SK-N-SH (cell line): ENCODE measurements at regions not wholly inside any gene's neighbourhood (a gene's known extent, or its start where the extent isn't known, plus 50 kb on each side); places are given as distances from the start of the nearest gene placed in this dataset.

Source experiments
- CTCF ChIA-PET: fragments of 300-600, 350-600 bp; formaldehyde crosslinking; extraction: SDS; loops from one replicate; lab custom pipeline; 2021; lab: Yijun Ruan, JAX
- POLR2A ChIA-PET: fragments of 350-600 bp; sonication (Branson Sonifier 250); formaldehyde crosslinking; extraction: SDS; loops from one replicate; lab custom pipeline; 2020; ENCODE audit warnings: antibody characterized with exemption, inconsistent platforms; lab: Yijun Ruan, JAX
- DNase-seq: peaks from one replicate; pipeline ENCODE4 v3.0.0; 2012
- H2AFZ ChIP-seq: fragments of 200-600 bp; sonication (generic); 2 replicates; pipeline ENCODE4 v1.8.1; 2016; ENCODE audit warnings: antibody characterized with exemption, mild to moderate bottlenecking, low read depth
- H3F3A ChIP-seq: fragments of 200-600 bp; sonication (generic); replicated peaks from 2 replicates; pipeline ENCODE3; 2016; ENCODE audit warnings: antibody characterized with exemption, mild to moderate bottlenecking; ENCODE audit not compliant: insufficient read depth
- H3K27ac ChIP-seq, 2 experiments: fragments of 200-500 bp in 1 of 2; fragments of 200-600 bp in 1 of 2; sonication (Bioruptor generic) in 1 of 2; sonication (generic), shearing (Covaris generic) in 1 of 2; 2 replicates each; pipeline versions ENCODE4 v1.5.1 to v1.6.1; 2014 to 2016; ENCODE audit warnings: low read depth in 2 of 2, inconsistent platforms in 1 of 2, low read length in 1 of 2, mild to moderate bottlenecking in 1 of 2, mixed read lengths in 1 of 2
- H3K27me3 ChIP-seq: fragments of 200-600 bp; sonication (generic), shearing (Covaris generic); 2 replicates; pipeline ENCODE4 v1.6.1; 2016; ENCODE audit warnings: mixed run types; ENCODE audit not compliant: insufficient read depth
- H3K36me3 ChIP-seq, 2 experiments: fragments of 200-500 bp in 1 of 2; fragments of 200-600 bp in 1 of 2; sonication (Bioruptor generic) in 1 of 2; sonication (generic) in 1 of 2; replicated peaks in 1 of 2; 2 replicates each; pipeline versions ENCODE3 to v1.5.1; 2014 to 2016; ENCODE audit warnings: low read length in 1 of 2, mild to moderate bottlenecking in 1 of 2; ENCODE audit not compliant: insufficient read depth in 2 of 2, control insufficient read depth in 1 of 2
- H3K4me1 ChIP-seq, 2 experiments: fragments of 200-500 bp in 1 of 2; fragments of 200-600 bp in 1 of 2; sonication (Bioruptor generic) in 1 of 2; sonication (generic), shearing (Covaris generic) in 1 of 2; 2 replicates each; pipeline versions ENCODE4 v1.5.1 to v1.6.1; 2014 to 2016; ENCODE audit warnings: low read depth in 1 of 2, low read length in 1 of 2, mixed run types in 1 of 2; ENCODE audit not compliant: insufficient read depth in 2 of 2, control insufficient read depth in 1 of 2
- H3K4me2 ChIP-seq: fragments of 200-600 bp; sonication (generic), shearing (Covaris generic); 2 replicates; pipeline ENCODE4 v1.6.1; 2017; ENCODE audit warnings: mixed run types
- H3K4me3 ChIP-seq, 2 experiments: fragments of 200-500 bp in 1 of 2; fragments of 200-600 bp in 1 of 2; sonication (Bioruptor generic) in 1 of 2; sonication (generic), shearing (Covaris generic) in 1 of 2; 2 replicates each; pipeline versions ENCODE4 v1.5.1 to v1.8.1; 2014 to 2016; ENCODE audit warnings: low read depth in 2 of 2, inconsistent platforms in 1 of 2, low read length in 1 of 2, mild to moderate bottlenecking in 1 of 2, mixed read lengths in 1 of 2, moderate library complexity in 1 of 2
- H3K79me2 ChIP-seq: fragments of 200-600 bp; sonication (generic); 2 replicates; pipeline ENCODE4 v1.8.1; 2017; ENCODE audit warnings: mild to moderate bottlenecking; ENCODE audit not compliant: insufficient read depth
- H3K9ac ChIP-seq: fragments of 200-600 bp; sonication (generic); 2 replicates; pipeline ENCODE4 v1.6.1; 2017; ENCODE audit warnings: mixed run types
- H3K9me2 ChIP-seq: fragments of 200-600 bp; sonication (generic); 2 replicates; pipeline ENCODE4 v1.6.1; 2017; ENCODE audit warnings: mixed run types
- H3K9me3 ChIP-seq: fragments of 200-600 bp; sonication (generic); 2 replicates; pipeline ENCODE4 v1.6.1; 2017; ENCODE audit warnings: mixed run types, mild to moderate bottlenecking, moderate library complexity
- H4K20me1 ChIP-seq: fragments of 200-600 bp; sonication (generic); 2 replicates; pipeline ENCODE4 v1.6.1; 2017; ENCODE audit warnings: mild to moderate bottlenecking, mixed run types; ENCODE audit not compliant: insufficient read depth
- CHD2 ChIP-seq: fragments of 150-350 bp; IDR thresholded peaks from 2 replicates; pipeline ENCODE4 v1.6.1; 2018; ENCODE audit warnings: low read length; ENCODE audit not compliant: partially characterized antibody
- EP300 ChIP-seq, 2 experiments: IDR thresholded peaks; 2 replicates each; pipeline versions ENCODE4 v1.4.0 to v1.6.1; 2012; ENCODE audit warnings: borderline replicate concordance in 1 of 2, low read depth in 1 of 2, low read length in 1 of 2
- EZH2phosphoT487 ChIP-seq: fragments of 200-600 bp; sonication (generic); IDR thresholded peaks from 2 replicates; pipeline ENCODE4 v1.6.1; 2017; ENCODE audit warnings: low read depth, mixed run types, mild to moderate bottlenecking, antibody characterized with exemption, moderate library complexity, borderline replicate concordance
- FOXJ3 ChIP-seq: sonication (generic); formaldehyde crosslinking; IDR thresholded peaks from 2 replicates; pipeline ENCODE4 v1.5.1; 2020; ENCODE audit warnings: mild to moderate bottlenecking, missing genetic modification reagents
- FOXM1 ChIP-seq: IDR thresholded peaks from 2 replicates; pipeline ENCODE4 v1.4.0; 2012; ENCODE audit warnings: low read depth, mild to moderate bottlenecking
- GABPA ChIP-seq: IDR thresholded peaks from 2 replicates; pipeline ENCODE4 v1.4.0; 2012; ENCODE audit warnings: low read depth, mild to moderate bottlenecking
- GATA2 ChIP-seq: sonication (generic); formaldehyde crosslinking; IDR thresholded peaks from 2 replicates; pipeline ENCODE4 v1.5.0; 2020; ENCODE audit warnings: mild to moderate bottlenecking, missing genetic modification reagents
- MEF2A ChIP-seq: IDR thresholded peaks from 2 replicates; pipeline ENCODE4 v1.4.0; 2012; ENCODE audit warnings: low read depth, borderline replicate concordance
- NFIC ChIP-seq: IDR thresholded peaks from 2 replicates; pipeline ENCODE4 v1.4.0; 2012; ENCODE audit warnings: borderline replicate concordance
- NRF1 ChIP-seq: IDR thresholded peaks from 2 replicates; pipeline ENCODE4 v1.6.1; 2012; ENCODE audit warnings: low read depth, mild to moderate bottlenecking, low read length
- RAD21 ChIP-seq: IDR thresholded peaks from 2 replicates; pipeline ENCODE4 v1.6.1; 2012; ENCODE audit warnings: mild to moderate bottlenecking, low read length
- RCOR1 ChIP-seq: fragments of 150-350 bp; IDR thresholded peaks from 2 replicates; pipeline ENCODE4 v1.6.1; 2017; ENCODE audit warnings: antibody characterized with exemption, low read length
- SIN3A ChIP-seq: IDR thresholded peaks from 2 replicates; pipeline ENCODE4 v1.6.1; 2012; ENCODE audit warnings: low read depth, mild to moderate bottlenecking, low read length, moderate library complexity, borderline replicate concordance
- SMC3 ChIP-seq: IDR thresholded peaks from 2 replicates; pipeline ENCODE4 v1.6.1; 2012; ENCODE audit warnings: low read depth, low read length, improper control_type of control experiment
- TCF12 ChIP-seq: IDR thresholded peaks from 2 replicates; pipeline ENCODE4 v1.4.0; 2012
- WGBS: methylation state at CpG from one replicate; pipeline ENCODE4 v1.1.6; 2017; ENCODE audit warnings: low lambda C conversion rate; 5-methylcytosine and 5-hydroxymethylcytosine counted together
- TF ChIP-seq, protein P1 (sequence below): IDR thresholded peaks from 2 replicates; pipeline ENCODE4 v1.4.0; 2012; ENCODE audit warnings: low read depth, borderline replicate concordance
- TF ChIP-seq, protein P2 (sequence below): fragments of 150-350 bp; IDR thresholded peaks from 2 replicates; pipeline ENCODE4 v1.6.1; 2016; ENCODE audit warnings: mild to moderate bottlenecking, low read depth, low read length
- TF ChIP-seq, protein P3 (sequence below): IDR thresholded peaks from 2 replicates; pipeline ENCODE4; 2012
- TF ChIP-seq, protein P4 (sequence below): IDR thresholded peaks from 2 replicates; pipeline ENCODE4 v1.6.1; 2012; ENCODE audit warnings: mild to moderate bottlenecking, low read depth, low read length, moderate library complexity
- TF ChIP-seq, protein P5 (sequence below): fragments of 200-600 bp; sonication (generic); IDR thresholded peaks from 2 replicates; pipeline ENCODE4 v1.6.1; 2017; ENCODE audit warnings: antibody characterized with exemption, mild to moderate bottlenecking, moderate library complexity
- TF ChIP-seq, protein P6 (sequence below): IDR thresholded peaks from 2 replicates; pipeline ENCODE4 v1.4.0; 2012; ENCODE audit warnings: low read depth

DNA sequence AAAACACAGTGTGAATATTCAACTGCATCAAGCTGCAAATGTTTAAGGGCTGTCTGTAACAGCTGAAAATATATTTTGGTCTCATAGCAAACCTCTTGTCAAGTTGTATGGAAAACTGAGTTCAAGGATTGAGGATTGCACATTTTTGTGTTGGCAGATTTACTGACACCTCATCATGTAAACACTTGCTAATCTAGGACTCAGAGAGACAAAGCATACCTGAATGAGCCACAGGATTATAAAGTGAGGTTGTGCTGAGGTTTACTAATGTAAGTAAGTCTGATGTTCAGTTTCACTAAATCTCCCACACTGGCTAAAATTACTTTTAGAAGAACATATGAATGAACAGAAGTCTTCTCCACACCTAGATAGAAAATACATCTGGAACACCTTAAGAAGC is 1993.1 kb upstream of the CELF4 start (continued):
- TF ChIP-seq, protein P1, sequence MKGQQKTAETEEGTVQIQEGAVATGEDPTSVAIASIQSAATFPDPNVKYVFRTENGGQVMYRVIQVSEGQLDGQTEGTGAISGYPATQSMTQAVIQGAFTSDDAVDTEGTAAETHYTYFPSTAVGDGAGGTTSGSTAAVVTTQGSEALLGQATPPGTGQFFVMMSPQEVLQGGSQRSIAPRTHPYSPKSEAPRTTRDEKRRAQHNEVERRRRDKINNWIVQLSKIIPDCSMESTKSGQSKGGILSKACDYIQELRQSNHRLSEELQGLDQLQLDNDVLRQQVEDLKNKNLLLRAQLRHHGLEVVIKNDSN, result no peak
- no peak for TF ChIP-seq TCF12
- TF ChIP-seq GATA2 (CRISPR knock-in tag), result no peak
- no peak for TF ChIP-seq MEF2A

DNA sequence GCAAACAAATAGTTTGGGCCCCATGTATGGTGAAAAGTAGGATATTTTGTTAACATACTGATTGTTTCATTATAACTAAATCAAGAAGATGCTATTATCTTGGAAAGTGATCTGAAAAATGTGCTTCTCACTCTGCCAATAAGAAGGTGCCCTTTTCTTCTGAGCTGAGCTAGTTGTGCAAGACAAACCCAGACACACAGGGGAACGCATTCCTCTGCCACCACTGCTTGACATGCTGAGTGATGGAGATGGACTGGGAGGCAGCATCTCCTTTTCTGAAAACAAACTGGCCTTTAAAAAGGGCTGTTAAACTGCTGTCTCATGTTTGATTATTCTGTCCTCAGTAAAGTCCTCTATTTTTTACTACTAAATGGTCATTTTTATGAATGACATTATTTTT is 1989.9 kb upstream of the CELF4 start:
- POLR2A ChIA-PET, result no interaction called here
- TF ChIP-seq RCOR1 (no peak), TCF12 (no peak), CHD2 (no peak), EP300 (IDR thresholded peaks at IDR 0.05; ENCODE audit: borderline replicate concordance in 1 of 2, low read depth in 1 of 2, low read length in 1 of 2) (no peak), SIN3A (no peak), GABPA (no peak), RAD21 (no peak), SMC3 (no peak), NRF1 (no peak), FOXJ3 (CRISPR knock-in tag) (no peak), EZH2phosphoT487 (no peak), GATA2 (CRISPR knock-in tag) (no peak), NFIC (no peak), FOXM1 (no peak)
- TF ChIP-seq, protein P2, sequence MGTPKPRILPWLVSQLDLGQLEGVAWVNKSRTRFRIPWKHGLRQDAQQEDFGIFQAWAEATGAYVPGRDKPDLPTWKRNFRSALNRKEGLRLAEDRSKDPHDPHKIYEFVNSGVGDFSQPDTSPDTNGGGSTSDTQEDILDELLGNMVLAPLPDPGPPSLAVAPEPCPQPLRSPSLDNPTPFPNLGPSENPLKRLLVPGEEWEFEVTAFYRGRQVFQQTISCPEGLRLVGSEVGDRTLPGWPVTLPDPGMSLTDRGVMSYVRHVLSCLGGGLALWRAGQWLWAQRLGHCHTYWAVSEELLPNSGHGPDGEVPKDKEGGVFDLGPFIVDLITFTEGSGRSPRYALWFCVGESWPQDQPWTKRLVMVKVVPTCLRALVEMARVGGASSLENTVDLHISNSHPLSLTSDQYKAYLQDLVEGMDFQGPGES, result no peak
- TF ChIP-seq, protein P3, sequence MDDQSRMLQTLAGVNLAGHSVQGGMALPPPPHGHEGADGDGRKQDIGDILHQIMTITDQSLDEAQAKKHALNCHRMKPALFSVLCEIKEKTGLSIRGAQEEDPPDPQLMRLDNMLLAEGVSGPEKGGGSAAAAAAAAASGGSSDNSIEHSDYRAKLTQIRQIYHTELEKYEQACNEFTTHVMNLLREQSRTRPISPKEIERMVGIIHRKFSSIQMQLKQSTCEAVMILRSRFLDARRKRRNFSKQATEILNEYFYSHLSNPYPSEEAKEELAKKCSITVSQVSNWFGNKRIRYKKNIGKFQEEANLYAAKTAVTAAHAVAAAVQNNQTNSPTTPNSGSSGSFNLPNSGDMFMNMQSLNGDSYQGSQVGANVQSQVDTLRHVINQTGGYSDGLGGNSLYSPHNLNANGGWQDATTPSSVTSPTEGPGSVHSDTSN, result no peak
- TF ChIP-seq, protein P1, result no peak
- TF ChIP-seq, protein P4, sequence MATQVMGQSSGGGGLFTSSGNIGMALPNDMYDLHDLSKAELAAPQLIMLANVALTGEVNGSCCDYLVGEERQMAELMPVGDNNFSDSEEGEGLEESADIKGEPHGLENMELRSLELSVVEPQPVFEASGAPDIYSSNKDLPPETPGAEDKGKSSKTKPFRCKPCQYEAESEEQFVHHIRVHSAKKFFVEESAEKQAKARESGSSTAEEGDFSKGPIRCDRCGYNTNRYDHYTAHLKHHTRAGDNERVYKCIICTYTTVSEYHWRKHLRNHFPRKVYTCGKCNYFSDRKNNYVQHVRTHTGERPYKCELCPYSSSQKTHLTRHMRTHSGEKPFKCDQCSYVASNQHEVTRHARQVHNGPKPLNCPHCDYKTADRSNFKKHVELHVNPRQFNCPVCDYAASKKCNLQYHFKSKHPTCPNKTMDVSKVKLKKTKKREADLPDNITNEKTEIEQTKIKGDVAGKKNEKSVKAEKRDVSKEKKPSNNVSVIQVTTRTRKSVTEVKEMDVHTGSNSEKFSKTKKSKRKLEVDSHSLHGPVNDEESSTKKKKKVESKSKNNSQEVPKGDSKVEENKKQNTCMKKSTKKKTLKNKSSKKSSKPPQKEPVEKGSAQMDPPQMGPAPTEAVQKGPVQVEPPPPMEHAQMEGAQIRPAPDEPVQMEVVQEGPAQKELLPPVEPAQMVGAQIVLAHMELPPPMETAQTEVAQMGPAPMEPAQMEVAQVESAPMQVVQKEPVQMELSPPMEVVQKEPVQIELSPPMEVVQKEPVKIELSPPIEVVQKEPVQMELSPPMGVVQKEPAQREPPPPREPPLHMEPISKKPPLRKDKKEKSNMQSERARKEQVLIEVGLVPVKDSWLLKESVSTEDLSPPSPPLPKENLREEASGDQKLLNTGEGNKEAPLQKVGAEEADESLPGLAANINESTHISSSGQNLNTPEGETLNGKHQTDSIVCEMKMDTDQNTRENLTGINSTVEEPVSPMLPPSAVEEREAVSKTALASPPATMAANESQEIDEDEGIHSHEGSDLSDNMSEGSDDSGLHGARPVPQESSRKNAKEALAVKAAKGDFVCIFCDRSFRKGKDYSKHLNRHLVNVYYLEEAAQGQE, result no peak
- TF ChIP-seq, protein P5, sequence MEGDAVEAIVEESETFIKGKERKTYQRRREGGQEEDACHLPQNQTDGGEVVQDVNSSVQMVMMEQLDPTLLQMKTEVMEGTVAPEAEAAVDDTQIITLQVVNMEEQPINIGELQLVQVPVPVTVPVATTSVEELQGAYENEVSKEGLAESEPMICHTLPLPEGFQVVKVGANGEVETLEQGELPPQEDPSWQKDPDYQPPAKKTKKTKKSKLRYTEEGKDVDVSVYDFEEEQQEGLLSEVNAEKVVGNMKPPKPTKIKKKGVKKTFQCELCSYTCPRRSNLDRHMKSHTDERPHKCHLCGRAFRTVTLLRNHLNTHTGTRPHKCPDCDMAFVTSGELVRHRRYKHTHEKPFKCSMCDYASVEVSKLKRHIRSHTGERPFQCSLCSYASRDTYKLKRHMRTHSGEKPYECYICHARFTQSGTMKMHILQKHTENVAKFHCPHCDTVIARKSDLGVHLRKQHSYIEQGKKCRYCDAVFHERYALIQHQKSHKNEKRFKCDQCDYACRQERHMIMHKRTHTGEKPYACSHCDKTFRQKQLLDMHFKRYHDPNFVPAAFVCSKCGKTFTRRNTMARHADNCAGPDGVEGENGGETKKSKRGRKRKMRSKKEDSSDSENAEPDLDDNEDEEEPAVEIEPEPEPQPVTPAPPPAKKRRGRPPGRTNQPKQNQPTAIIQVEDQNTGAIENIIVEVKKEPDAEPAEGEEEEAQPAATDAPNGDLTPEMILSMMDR, result no peak
- TF ChIP-seq, protein P6, sequence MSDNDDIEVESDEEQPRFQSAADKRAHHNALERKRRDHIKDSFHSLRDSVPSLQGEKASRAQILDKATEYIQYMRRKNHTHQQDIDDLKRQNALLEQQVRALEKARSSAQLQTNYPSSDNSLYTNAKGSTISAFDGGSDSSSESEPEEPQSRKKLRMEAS, result no peak
- no peaks in the 10 kb centered on the region for H3K79me2 ChIP-seq
- H3K9me2 ChIP-seq, result no peaks in the 10 kb centered on the region
- no peak overlapping the region for H3K4me2 ChIP-seq
- no peaks in the 10 kb centered on the region; a peak in 1 of 4 replicates for H3K4me1 ChIP-seq
- WGBS, result 38% methylated on average over 1 of the region's 1 CpG
- H2AFZ ChIP-seq, result no peak overlapping the region
- H3K36me3 ChIP-seq, result no peaks in the 10 kb centered on the region
- no peaks in the 10 kb centered on the region for H3F3A ChIP-seq
- no peaks in the 10 kb centered on the region for H3K9me3 ChIP-seq
- DNase-seq, result no peak
- H3K9ac ChIP-seq, result no peak overlapping the region
- no peaks in the 10 kb centered on the region for H4K20me1 ChIP-seq
- no peak overlapping the region for H3K4me3 ChIP-seq
- CTCF ChIA-PET, result no interaction called here
- no peaks in the 10 kb centered on the region for H3K27me3 ChIP-seq
- no peak overlapping the region for H3K27ac ChIP-seq
